HAP-1 (cell line): ENCODE measurements at regions not wholly inside any gene's neighbourhood (a gene's known extent, or its start where the extent isn't known, plus 50 kb on each side); places are given as distances from the start of the nearest gene placed in this dataset.
A peak's percentile ranks its signal among the peaks of the same experiment; 100 is the strongest.

Source experiments
- DNase-seq, 2 experiments: peaks; one replicate each; pipeline ENCODE4 v3.0.0-alpha.2; 2016 to 2020; ENCODE audit warnings: low spot score in 2 of 2
- H3K27me3 ChIP-seq: fragments of 250-450 bp; sonication (Bioruptor Pico); 2 replicates; pipeline ENCODE4 v1.5.1; 2020; ENCODE audit warnings: low read depth, mild to moderate bottlenecking, moderate library complexity
- H3K36me3 ChIP-seq: fragments of 250-450 bp; sonication (Bioruptor Pico); replicated peaks from 2 replicates; pipeline ENCODE4 v1.5.1; 2020; ENCODE audit warnings: mild to moderate bottlenecking
- H3K4me1 ChIP-seq: fragments of 250-450 bp; sonication (Bioruptor Pico); 2 replicates; pipeline ENCODE4 v1.5.1; 2020; ENCODE audit warnings: mild to moderate bottlenecking
- H3K4me3 ChIP-seq: fragments of 250-450 bp; sonication (Bioruptor Pico); 2 replicates; pipeline ENCODE4 v1.5.1; 2020; ENCODE audit warnings: mild to moderate bottlenecking, moderate library complexity
- H3K9me3 ChIP-seq: fragments of 250-450 bp; sonication (Bioruptor Pico); 2 replicates; pipeline ENCODE4 v1.5.1; 2020; ENCODE audit warnings: mild to moderate bottlenecking, moderate library complexity
- in situ Hi-C: fragments of 300-500 bp; cut with MboI; formaldehyde crosslinking; loops from 3 replicates; pipeline ENCODE4 v1.14.3; 2020; ENCODE audit warnings: low sequenced_read_pairs, inconsistent platforms, mixed read lengths

DNA sequence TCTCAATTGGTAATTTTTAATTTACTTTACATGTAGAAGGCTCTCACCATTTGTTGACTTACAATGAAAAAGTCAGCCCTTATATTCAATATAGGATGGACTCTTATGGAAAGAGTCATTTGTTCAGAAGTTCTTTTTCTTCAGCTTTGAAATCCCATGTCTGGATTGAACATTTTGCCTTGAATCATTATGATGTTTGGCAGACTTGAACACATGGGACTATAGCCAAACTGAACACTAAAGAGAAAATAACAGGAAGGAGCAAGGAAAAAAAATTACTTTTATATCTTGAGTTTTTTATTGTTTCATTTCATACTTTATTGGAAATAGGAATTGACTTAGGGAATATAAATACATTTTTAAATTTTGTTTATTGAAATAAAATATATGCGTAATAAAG is 1503.0 kb downstream of the EFNA5 start:
- Histone ChIP-seq H3K9me3 (no peaks in the 10 kb centered on the region), H3K4me3 (no peak overlapping the region), H3K36me3 (no peaks in the 10 kb centered on the region), H3K27me3 (no peaks in the 10 kb centered on the region), H3K4me1 (no peaks in the 10 kb centered on the region)
- in situ Hi-C loops: no loop called here
- DNase-seq: no peak

DNA sequence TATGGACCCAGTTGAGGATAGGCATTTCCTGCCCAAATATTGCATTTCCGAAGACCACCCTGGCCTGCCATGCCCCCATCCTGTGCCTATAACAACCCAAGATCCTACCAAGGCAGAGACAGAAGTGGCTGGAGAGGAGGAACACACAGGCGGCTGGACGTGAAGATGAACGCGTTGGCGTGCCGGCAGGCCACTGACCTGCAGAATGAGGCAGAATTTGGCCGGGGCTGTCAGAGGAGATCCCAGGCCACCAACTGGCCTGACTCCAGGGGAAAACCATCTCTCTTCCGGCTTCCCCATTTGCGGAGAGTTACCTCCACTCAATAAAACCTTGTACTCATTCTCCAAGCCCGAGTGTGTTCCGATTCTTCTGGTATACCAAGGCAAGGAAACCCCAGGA is 1507.5 kb downstream of the EFNA5 start:
- no peak overlapping the region for H3K4me3 ChIP-seq
- no peaks in the 10 kb centered on the region for H3K9me3 ChIP-seq
- in situ Hi-C loops: no loop called here
- DNase-seq: no peak
- peaks cover 10% of the 10 kb centered on the region for H3K4me1 ChIP-seq
- H3K27me3 ChIP-seq: no peaks in the 10 kb centered on the region
- no peaks in the 10 kb centered on the region for H3K36me3 ChIP-seq

DNA sequence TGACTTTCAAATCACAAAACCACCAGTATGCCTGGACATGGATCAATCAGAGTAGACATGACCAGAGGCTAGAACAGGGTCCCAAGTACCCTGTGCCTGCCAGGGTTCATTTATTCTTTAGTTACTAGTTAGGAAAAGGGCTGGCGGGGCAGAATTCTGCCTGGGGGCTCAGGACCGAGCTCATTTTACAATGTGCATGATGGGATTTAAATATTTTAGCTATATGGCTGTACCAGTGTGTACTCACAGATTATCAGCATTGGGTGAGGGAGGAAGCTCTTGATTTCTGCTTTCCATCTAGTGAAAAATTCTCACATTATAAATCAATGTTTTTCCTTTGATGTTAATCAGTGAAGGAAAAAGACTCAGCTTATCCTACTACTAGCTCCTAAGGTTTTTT is 1511.1 kb downstream of the EFNA5 start:
- H3K4me3 ChIP-seq: no peak overlapping the region
- no peaks in the 10 kb centered on the region for H3K36me3 ChIP-seq
- peak in 1 of 2 experiments; percentile 41 for DNase-seq
- in situ Hi-C loops: no loop called here
- peaks cover 13% of the 10 kb centered on the region for H3K4me1 ChIP-seq
- H3K9me3 ChIP-seq: no peaks in the 10 kb centered on the region
- no peaks in the 10 kb centered on the region for H3K27me3 ChIP-seq

DNA sequence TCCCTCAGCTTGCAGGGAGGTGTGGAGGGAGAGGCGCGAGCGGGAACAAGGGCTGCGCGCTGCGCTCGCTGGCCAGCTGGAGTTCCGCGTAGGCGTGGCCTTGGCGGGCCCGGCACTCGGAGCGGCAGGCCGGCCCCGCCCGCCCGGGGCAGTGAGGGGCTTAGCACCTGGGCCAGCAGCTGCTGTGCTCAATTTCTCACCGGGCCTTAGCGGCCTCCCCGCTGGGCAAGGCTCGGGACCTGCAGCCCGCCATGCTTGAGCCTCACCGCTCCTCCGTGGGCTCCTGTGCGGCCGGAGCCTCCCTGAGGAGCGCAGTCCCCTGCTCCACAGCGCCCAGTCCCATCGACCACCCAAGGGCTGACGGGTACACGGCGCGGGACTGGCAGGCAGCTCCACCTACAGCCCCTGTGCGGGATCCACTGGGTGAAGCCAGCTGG is 1516.4 kb downstream of the EFNA5 start:
- Histone ChIP-seq H3K9me3 (no peaks in the 10 kb centered on the region; the same call in 1 of the 2 replicates), H3K4me1 (peaks cover 12% of the 10 kb centered on the region), H3K27me3 (no peaks in the 10 kb centered on the region), H3K36me3 (no peaks in the 10 kb centered on the region), H3K4me3 (no peak overlapping the region)
- no peak for DNase-seq
- in situ Hi-C loops: no loop called here

DNA sequence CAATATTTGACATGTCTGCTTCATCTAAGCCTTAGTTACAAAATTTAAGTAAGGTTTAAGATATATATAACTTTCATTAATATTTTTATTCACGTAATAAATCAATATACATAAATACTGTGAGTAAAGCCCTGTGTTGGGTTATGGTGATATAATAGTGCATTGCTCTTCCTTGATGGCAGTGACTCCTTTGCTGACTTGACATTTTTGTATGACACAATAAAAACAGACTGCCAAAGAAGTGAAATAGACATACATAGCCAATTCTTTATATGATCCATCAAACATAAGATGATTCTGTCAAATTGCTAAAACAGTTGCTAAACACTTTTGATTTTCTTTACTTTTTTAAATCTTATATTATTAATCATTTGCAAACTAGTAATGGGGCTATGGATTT is 1518.2 kb downstream of the EFNA5 start:
- H3K4me1 ChIP-seq: no peaks in the 10 kb centered on the region; the same call in 1 of the 2 replicates
- no peak for DNase-seq
- H3K27me3 ChIP-seq: no peaks in the 10 kb centered on the region
- no peaks in the 10 kb centered on the region for H3K36me3 ChIP-seq
- in situ Hi-C loops: no loop called here
- no peaks in the 10 kb centered on the region; the same call in 1 of the 2 replicates for H3K9me3 ChIP-seq
- H3K4me3 ChIP-seq: no peak overlapping the region

DNA sequence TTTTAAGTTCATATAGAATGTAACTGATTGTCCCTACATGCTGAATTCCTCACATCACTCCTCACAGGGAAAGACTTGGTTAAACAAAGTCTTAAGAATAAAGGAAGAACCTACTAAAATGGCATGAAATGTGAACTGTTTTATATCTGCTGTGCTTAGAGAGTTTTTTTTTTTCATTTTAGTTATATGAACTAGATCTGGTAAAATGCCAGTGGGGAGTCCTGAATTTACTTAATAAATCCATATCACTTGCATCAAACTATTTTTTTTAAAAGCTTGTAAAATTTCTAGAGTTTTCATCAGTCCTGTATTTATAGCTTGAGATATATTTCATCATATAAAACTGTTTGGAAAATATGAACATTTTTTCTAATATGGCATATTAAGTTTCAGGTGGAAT is 1528.6 kb downstream of the EFNA5 start:
- no peak for DNase-seq
- in situ Hi-C loops: no loop called here
- Histone ChIP-seq H3K4me1 (no peaks in the 10 kb centered on the region), H3K4me3 (no peak overlapping the region), H3K36me3 (no peaks in the 10 kb centered on the region), H3K27me3 (no peaks in the 10 kb centered on the region), H3K9me3 (no peaks in the 10 kb centered on the region)

DNA sequence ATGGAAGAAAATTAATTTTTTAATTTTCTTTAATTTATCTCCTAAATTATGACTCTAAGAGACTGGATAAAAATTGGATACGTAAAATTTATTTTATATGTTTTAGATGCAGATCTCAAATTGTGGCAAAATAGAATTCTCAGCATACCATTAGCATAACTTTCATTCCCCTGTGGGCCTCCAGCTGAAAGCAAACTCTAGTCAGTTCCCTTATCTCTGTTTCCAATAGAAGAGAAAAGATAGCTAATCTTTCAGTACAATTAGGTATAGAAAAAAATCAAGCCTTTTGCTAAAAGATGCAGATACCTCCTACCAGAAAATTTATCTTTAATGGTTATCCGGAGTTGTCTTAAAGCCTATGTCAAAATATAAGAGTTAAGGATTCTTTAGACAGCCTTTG is 1530.6 kb downstream of the EFNA5 start:
- DNase-seq: no peak
- in situ Hi-C loops: no loop called here

DNA sequence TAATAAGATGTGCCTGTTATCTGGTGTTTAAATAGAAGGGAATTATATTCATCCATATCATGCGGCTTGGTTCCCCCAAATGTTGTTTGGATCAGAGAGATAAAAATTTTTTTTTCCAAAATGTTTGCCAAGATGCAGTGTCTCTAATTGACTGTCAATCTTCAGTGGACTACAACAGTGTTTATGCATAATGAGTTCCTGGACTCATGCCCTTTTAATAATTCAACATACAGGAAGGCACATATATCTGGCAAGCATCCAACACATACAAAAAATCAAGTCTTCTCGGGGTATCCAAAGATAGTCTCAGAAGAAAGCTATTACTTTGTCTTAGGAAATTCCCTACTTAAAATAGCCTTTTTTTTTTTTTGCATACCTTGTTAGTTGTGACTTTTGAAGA is 1534.7 kb downstream of the EFNA5 start:
- no peaks in the 10 kb centered on the region for H3K27me3 ChIP-seq
- H3K36me3 ChIP-seq: no peaks in the 10 kb centered on the region
- no peak overlapping the region for H3K4me3 ChIP-seq
- DNase-seq: no peak
- H3K9me3 ChIP-seq: no peaks in the 10 kb centered on the region
- in situ Hi-C loops: no loop called here
- no peaks in the 10 kb centered on the region for H3K4me1 ChIP-seq

More for the DNA sequence above, 1530.6 kb downstream of the EFNA5 start:
- Histone ChIP-seq H3K4me1 (no peaks in the 10 kb centered on the region), H3K27me3 (no peaks in the 10 kb centered on the region), H3K9me3 (no peaks in the 10 kb centered on the region), H3K36me3 (no peaks in the 10 kb centered on the region), H3K4me3 (no peak overlapping the region)

DNA sequence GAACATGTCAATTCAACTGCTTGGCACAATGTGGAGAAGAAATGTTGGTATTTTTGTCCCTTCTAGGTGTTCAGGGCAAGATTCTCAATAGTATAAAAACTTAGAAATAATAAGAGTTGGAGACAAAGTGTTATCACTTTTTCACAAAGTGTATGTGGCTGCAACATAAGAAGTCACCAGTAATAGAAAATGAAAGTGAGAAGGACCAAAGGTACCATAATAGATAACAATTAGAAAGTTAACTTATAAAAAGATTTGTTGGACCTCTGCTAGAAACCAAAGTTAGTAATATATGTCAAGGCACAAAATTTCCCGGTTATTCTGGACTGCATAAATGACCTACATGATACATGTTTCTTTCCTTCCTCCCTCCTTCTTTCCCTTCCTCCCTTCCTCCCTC is 1535.3 kb downstream of the EFNA5 start:
- Histone ChIP-seq H3K4me1 (no peaks in the 10 kb centered on the region), H3K9me3 (no peaks in the 10 kb centered on the region), H3K27me3 (no peaks in the 10 kb centered on the region), H3K36me3 (no peaks in the 10 kb centered on the region), H3K4me3 (no peak overlapping the region)
- DNase-seq: no peak
- in situ Hi-C loops: no loop called here

DNA sequence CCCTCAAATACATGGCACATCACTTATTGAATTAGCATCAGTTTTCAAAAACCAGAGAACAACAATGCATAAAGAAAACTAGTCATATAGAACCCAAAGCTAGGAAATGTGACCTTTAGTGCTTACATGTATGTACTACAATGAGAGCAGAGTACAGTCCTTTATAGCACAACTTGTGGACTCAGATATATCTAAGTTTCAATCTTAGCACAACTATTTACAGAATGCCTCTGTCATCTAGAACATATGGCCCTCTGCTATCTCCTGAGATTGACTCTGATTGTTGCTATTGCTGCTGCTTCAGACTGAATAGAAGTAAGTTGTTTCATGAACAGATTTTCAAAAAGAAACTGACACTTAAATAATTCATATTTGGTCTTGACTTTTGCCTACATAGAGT is 1536.2 kb downstream of the EFNA5 start:
- Histone ChIP-seq H3K27me3 (no peaks in the 10 kb centered on the region), H3K4me3 (no peak overlapping the region), H3K36me3 (no peaks in the 10 kb centered on the region), H3K4me1 (no peaks in the 10 kb centered on the region), H3K9me3 (no peaks in the 10 kb centered on the region)
- in situ Hi-C loops: no loop called here
- no peak for DNase-seq

DNA sequence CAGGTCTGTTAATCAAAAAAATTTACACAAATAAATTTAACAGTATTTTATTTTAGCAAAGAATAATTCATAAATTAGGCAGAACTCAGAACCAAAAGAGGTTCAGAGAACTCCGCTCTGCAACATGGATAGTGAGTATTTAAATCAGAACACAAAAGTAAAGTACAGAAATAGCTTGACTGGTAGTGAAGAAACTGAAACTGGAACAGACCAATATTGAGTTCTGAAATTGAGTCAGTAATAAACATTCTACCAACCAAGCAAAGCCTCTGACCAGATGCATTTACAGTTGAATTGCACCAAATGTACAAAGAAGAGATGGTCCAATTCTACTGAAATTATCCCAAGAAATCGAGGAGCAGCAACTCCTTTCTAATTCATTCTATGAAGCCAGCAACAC is 1542.8 kb downstream of the EFNA5 start:
- no peak for DNase-seq
- Histone ChIP-seq H3K27me3 (no peaks in the 10 kb centered on the region), H3K4me3 (no peak overlapping the region), H3K4me1 (peaks cover 14% of the 10 kb centered on the region), H3K9me3 (no peaks in the 10 kb centered on the region), H3K36me3 (no peaks in the 10 kb centered on the region)
- in situ Hi-C loops: no loop called here

DNA sequence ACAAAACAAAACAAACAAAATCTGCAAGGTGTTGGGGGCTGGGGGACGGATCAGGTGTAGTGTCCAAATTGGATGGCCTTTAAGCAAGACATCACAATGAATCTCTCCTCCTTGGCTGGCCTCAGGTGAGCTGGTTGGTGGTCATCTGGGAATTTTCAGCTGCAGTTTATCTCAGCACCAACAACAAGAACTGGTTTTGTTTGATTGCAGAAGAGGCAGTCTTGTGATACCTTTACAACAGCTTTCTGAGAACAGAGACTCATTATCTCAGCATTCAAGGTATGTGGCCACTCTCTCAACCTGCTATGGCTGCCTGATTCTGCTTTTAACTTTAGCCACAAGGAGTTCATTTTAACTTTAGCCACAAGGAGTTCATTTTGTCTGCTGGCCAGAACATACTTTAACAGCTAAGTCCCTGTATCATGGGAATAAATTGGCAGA is 1543.4 kb downstream of the EFNA5 start:
- in situ Hi-C loops: no loop called here
- H3K36me3 ChIP-seq: no peaks in the 10 kb centered on the region
- peaks cover 14% of the 10 kb centered on the region for H3K4me1 ChIP-seq
- DNase-seq: no peak
- H3K4me3 ChIP-seq: no peak overlapping the region
- H3K27me3 ChIP-seq: no peaks in the 10 kb centered on the region
- H3K9me3 ChIP-seq: no peaks in the 10 kb centered on the region

DNA sequence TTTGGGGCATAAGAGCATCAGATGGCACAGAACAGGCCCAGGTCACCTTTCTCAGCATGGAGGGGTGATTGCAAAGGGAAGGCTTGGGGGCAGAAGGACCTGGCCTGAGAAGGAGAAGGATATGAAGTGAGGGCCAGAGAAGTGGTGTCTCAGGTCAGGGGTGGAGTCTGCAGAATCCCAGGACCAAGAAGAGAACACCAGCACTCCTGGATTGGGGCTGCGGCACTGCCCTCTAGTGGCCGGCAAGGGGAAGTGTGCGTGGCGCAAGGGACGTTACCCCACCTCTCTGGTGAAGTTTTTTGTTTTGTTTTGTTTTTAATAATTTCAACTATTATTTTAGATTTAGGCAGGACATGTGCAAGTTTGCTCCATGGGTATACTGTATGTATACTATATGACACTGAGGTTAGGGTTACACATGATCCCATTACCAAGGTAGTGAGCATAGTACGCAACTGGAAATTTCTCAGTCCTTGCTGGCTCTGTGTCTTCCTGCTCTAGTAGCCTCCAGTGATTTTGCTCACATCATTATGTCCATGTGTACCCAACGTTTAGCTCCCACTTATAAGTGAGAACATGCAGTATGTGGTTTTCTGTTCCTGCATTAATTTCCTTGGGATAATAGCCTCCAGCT is 1548.6 kb downstream of the EFNA5 start:
- H3K27me3 ChIP-seq: no peaks in the 10 kb centered on the region
- no peaks in the 10 kb centered on the region for H3K36me3 ChIP-seq
- in situ Hi-C loops: no loop called here
- no peaks in the 10 kb centered on the region for H3K9me3 ChIP-seq
- H3K4me1 ChIP-seq: peaks cover 14% of the 10 kb centered on the region
- no peak overlapping the region for H3K4me3 ChIP-seq
- peak in 1 of 2 experiments; percentile 68 for DNase-seq

DNA sequence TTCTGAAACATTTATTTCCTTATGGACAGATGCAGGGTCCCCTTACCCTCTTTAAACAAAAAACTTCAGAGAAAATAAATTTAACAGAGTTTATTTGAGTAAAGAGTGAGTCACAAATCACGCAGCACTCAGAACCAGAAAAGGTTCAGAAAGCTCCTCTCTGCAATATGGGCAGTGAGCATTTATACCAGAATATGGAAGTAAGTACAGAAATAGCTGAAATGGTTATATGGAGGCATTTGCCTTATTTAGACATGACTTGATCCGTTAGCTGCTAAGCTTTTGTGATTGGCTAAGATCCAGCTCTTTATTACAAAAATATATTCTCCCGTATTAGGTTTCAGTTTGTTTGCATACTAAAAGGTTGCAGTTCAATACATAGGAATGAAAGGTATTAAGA is 1554.1 kb downstream of the EFNA5 start:
- Histone ChIP-seq H3K4me1 (no peaks in the 10 kb centered on the region), H3K36me3 (no peaks in the 10 kb centered on the region), H3K9me3 (no peaks in the 10 kb centered on the region; the same call in 1 of the 2 replicates), H3K27me3 (no peaks in the 10 kb centered on the region), H3K4me3 (no peak overlapping the region)
- in situ Hi-C loops: no loop called here
- no peak for DNase-seq

DNA sequence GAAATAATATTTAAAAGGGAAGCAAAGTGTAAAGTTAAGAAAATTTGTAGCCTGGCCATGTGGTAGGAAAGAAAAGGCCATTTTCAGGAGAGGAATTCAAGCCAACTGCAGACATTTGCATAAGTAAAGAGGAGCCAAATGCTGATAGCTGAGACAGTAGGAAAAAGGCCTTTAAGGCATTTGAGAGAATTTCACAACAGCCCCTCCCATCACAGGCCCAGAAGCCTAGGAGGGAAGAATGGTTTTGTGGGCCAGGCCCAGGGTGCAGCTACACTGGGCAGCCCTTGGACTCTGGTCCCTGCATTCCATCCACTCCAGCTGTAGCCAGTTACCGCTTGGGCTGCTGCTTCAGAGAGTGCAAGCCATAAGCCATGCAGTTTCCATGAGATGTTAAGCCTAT is 1556.8 kb downstream of the EFNA5 start:
- Histone ChIP-seq H3K27me3 (no peaks in the 10 kb centered on the region), H3K4me3 (no peak overlapping the region), H3K9me3 (no peaks in the 10 kb centered on the region; the same call in 1 of the 2 replicates), H3K36me3 (no peaks in the 10 kb centered on the region), H3K4me1 (no peaks in the 10 kb centered on the region)
- DNase-seq: no peak
- in situ Hi-C loops: no loop called here
